ENCODE measurements at regions not wholly inside any gene's neighbourhood (a gene's known extent, or its start where the extent isn't known, plus 50 kb on each side); places are given as distances from the start of the nearest gene placed in this dataset.

DNA sequence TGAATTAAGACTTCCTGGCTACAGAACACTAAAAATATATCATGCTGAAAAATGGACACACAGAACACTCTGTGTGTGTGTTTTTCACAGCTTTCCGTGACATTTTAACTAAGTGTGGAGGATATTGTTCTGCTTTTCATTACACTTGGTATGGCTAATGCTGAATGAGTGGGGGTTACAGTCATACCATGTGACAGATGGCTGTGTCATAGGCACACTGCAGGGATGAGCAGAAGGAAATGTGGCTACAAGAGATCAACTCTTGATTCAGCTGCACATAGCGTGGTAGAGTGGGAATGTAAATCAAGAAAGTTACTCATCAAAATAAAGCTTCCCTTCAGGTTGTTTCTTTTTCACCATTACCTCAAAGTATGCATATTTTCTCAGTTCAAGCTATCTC, 669.8 kb downstream of the IQCM start:
- Histone ChIP-seq H2AFZ (ENCODE audit: control insufficient read depth, low read depth, low read length) (no peak overlapping the region), H3K79me2 (ENCODE audit: control insufficient read depth, insufficient read depth, low read length) (no peaks in the 10 kb centered on the region), H3K4me2 (ENCODE audit: control insufficient read depth, insufficient read depth) (no peak overlapping the region), H3K4me1 (ENCODE audit: control insufficient read depth, insufficient read depth, low read length) (no peaks in the 10 kb centered on the region), H3K4me3 (no peak overlapping the region), H3K9ac (ENCODE audit: control insufficient read depth, insufficient read depth, low read length) (no peak overlapping the region), H3K9me3 (replicated peaks; ENCODE audit: control insufficient read depth, insufficient read depth, low read length) (no peaks in the 10 kb centered on the region), H3K27ac (ENCODE audit: control insufficient read depth, insufficient read depth) (no peak overlapping the region), H3K36me3 (ENCODE audit: control insufficient read depth in 2 of 2, insufficient read depth in 2 of 2, low read length in 1 of 2) (no peaks in the 10 kb centered on the region), H3K27me3 (replicated peaks in 1 of 2; ENCODE audit: control insufficient read depth in 2 of 2, insufficient read depth in 2 of 2, low read length in 1 of 2) (no peaks in the 10 kb centered on the region), H4K20me1 (ENCODE audit: control insufficient read depth, insufficient read depth) (no peaks in the 10 kb centered on the region)
- POLR2A ChIA-PET: no interaction called here
- no peak for FAIRE-seq
- intact Hi-C loops (cut with micrococcal nuclease; ENCODE audit: unreplicated experiment) (no loop called here), in situ Hi-C loops (cut with MboI) (no loop called here)
- WGBS (ENCODE audit: insufficient coverage, insufficient replicate concordance, low lambda C conversion rate, missing lambda C conversion rate): 0% methylated on average over 2 of the region's 2 CpGs
- ATAC-seq: no peak
- TF ChIP-seq, protein P1, sequence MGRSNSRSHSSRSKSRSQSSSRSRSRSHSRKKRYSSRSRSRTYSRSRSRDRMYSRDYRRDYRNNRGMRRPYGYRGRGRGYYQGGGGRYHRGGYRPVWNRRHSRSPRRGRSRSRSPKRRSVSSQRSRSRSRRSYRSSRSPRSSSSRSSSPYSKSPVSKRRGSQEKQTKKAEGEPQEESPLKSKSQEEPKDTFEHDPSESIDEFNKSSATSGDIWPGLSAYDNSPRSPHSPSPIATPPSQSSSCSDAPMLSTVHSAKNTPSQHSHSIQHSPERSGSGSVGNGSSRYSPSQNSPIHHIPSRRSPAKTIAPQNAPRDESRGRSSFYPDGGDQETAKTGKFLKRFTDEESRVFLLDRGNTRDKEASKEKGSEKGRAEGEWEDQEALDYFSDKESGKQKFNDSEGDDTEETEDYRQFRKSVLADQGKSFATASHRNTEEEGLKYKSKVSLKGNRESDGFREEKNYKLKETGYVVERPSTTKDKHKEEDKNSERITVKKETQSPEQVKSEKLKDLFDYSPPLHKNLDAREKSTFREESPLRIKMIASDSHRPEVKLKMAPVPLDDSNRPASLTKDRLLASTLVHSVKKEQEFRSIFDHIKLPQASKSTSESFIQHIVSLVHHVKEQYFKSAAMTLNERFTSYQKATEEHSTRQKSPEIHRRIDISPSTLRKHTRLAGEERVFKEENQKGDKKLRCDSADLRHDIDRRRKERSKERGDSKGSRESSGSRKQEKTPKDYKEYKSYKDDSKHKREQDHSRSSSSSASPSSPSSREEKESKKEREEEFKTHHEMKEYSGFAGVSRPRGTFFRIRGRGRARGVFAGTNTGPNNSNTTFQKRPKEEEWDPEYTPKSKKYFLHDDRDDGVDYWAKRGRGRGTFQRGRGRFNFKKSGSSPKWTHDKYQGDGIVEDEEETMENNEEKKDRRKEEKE (IDR thresholded peaks at IDR 0.05): no peak
- RAD21 ChIA-PET (ENCODE audit: unreplicated experiment): no interaction called here
- DNase-seq (ENCODE audit: low read depth, low spot score): no peak
- CTCF ChIA-PET: no interaction called here
- BruUV-seq (replicated peaks): no TSS peak
- SMC1A ChIA-PET (ENCODE audit: uncharacterized antibody, unreplicated experiment): interaction anchor here (1.0 kb wide), 1 partner anchor 11 kb away, joined by 3 read pairs; no protein-coding TSS in a partner anchor

DNA sequence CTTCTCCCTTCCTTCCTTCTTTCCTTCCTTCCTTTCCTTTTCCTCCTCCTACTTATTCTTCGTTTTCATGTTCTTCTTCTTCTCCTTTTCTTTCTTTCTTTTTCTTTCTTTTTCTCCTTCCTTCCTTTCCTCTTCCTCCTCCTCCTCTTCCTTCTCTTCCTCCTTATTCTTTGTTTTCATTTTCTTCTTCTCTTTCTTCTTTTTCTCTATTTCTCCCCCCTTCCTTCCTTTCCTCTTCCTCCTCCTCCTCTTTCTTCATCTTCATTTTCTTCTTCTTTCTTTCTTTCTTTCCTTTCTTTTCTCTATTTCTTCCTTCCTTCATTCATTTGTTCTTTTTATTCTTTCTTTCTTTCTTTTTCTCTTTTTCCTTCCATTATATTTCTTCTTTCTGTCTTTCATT, 671.6 kb downstream of the IQCM start:
- POLR2A ChIA-PET: no interaction called here
- Histone ChIP-seq H3K36me3 (ENCODE audit: control insufficient read depth in 2 of 2, insufficient read depth in 2 of 2, low read length in 1 of 2) (no peaks in the 10 kb centered on the region), H3K79me2 (ENCODE audit: control insufficient read depth, insufficient read depth, low read length) (no peaks in the 10 kb centered on the region), H3K27ac (ENCODE audit: control insufficient read depth, insufficient read depth) (no peak overlapping the region), H3K4me2 (ENCODE audit: control insufficient read depth, insufficient read depth) (no peak overlapping the region), H2AFZ (ENCODE audit: control insufficient read depth, low read depth, low read length) (no peak overlapping the region), H3K27me3 (replicated peaks in 1 of 2; ENCODE audit: control insufficient read depth in 2 of 2, insufficient read depth in 2 of 2, low read length in 1 of 2) (no peaks in the 10 kb centered on the region), H3K9me3 (replicated peaks; ENCODE audit: control insufficient read depth, insufficient read depth, low read length) (no peaks in the 10 kb centered on the region), H3K4me3 (no peak overlapping the region), H3K9ac (ENCODE audit: control insufficient read depth, insufficient read depth, low read length) (no peak overlapping the region), H4K20me1 (ENCODE audit: control insufficient read depth, insufficient read depth) (no peaks in the 10 kb centered on the region), H3K4me1 (ENCODE audit: control insufficient read depth, insufficient read depth, low read length) (no peaks in the 10 kb centered on the region)
- CTCF ChIA-PET: no interaction called here
- 0% methylated on average over 1 of the region's 1 CpG for WGBS (ENCODE audit: insufficient coverage, insufficient replicate concordance, low lambda C conversion rate, missing lambda C conversion rate)
- FAIRE-seq (no peak), DNase-seq (ENCODE audit: low read depth, low spot score) (no peak), ATAC-seq (no peak)
- SMC1A ChIA-PET (ENCODE audit: uncharacterized antibody, unreplicated experiment): no interaction called here
- TF ChIP-seq SP1 (IDR thresholded peaks at IDR 0.05; ENCODE audit: low read depth, low read length) (no peak), POLR2A (IDR thresholded peaks at IDR 0.05; ENCODE audit: low read depth, low read length) (no peak), TCF7 (IDR thresholded peaks at IDR 0.05; ENCODE audit: borderline replicate concordance) (no peak), CBX5 (IDR thresholded peaks at IDR 0.05; ENCODE audit: low read depth) (no peak), CBFB (IDR thresholded peaks at IDR 0.05; ENCODE audit: low read depth) (no peak)
- TF ChIP-seq, protein P2, sequence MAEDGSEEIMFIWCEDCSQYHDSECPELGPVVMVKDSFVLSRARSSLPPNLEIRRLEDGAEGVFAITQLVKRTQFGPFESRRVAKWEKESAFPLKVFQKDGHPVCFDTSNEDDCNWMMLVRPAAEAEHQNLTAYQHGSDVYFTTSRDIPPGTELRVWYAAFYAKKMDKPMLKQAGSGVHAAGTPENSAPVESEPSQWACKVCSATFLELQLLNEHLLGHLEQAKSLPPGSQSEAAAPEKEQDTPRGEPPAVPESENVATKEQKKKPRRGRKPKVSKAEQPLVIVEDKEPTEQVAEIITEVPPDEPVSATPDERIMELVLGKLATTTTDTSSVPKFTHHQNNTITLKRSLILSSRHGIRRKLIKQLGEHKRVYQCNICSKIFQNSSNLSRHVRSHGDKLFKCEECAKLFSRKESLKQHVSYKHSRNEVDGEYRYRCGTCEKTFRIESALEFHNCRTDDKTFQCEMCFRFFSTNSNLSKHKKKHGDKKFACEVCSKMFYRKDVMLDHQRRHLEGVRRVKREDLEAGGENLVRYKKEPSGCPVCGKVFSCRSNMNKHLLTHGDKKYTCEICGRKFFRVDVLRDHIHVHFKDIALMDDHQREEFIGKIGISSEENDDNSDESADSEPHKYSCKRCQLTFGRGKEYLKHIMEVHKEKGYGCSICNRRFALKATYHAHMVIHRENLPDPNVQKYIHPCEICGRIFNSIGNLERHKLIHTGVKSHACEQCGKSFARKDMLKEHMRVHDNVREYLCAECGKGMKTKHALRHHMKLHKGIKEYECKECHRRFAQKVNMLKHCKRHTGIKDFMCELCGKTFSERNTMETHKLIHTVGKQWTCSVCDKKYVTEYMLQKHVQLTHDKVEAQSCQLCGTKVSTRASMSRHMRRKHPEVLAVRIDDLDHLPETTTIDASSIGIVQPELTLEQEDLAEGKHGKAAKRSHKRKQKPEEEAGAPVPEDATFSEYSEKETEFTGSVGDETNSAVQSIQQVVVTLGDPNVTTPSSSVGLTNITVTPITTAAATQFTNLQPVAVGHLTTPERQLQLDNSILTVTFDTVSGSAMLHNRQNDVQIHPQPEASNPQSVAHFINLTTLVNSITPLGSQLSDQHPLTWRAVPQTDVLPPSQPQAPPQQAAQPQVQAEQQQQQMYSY (CRISPR knock-in tag; IDR thresholded peaks at IDR 0.05): no peak
- TF ChIP-seq, protein P3, sequence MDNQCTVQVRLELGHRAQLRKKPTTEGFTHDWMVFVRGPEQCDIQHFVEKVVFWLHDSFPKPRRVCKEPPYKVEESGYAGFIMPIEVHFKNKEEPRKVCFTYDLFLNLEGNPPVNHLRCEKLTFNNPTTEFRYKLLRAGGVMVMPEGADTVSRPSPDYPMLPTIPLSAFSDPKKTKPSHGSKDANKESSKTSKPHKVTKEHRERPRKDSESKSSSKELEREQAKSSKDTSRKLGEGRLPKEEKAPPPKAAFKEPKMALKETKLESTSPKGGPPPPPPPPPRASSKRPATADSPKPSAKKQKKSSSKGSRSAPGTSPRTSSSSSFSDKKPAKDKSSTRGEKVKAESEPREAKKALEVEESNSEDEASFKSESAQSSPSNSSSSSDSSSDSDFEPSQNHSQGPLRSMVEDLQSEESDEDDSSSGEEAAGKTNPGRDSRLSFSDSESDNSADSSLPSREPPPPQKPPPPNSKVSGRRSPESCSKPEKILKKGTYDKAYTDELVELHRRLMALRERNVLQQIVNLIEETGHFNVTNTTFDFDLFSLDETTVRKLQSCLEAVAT (IDR thresholded peaks at IDR 0.05): no peak
- RAD21 ChIA-PET (ENCODE audit: unreplicated experiment): no interaction called here
- intact Hi-C loops (cut with micrococcal nuclease; ENCODE audit: unreplicated experiment): no loop called here
- in situ Hi-C loops (cut with MboI): no loop called here
- BruUV-seq (replicated peaks): no TSS peak

Data from GM12878 (cell line).